Fibroblast of the aortic adventitia (primary cell): ENCODE measurements at regions not wholly inside any gene's neighbourhood (a gene's known extent, or its start where the extent isn't known, plus 50 kb on each side); places are given as distances from the start of the nearest gene placed in this dataset.

Source experiments
- DNase-seq: peaks from one replicate; pipeline ENCODE4 v3.0.0-alpha.2; 2010; ENCODE audit warnings: low read depth
- H3K4me3 ChIP-seq: 2 replicates; pipeline ENCODE4 v1.5.1; 2011; ENCODE audit warnings: low read depth, mild to moderate bottlenecking, control low read depth, low read length, moderate library complexity
- TF ChIP-seq, protein P1 (sequence below): IDR thresholded peaks from 2 replicates; pipeline ENCODE4 v1.5.1; 2011; ENCODE audit warnings: mild to moderate bottlenecking, low read length, control low read depth, inconsistent platforms; ENCODE audit not compliant: insufficient read depth

DNA sequence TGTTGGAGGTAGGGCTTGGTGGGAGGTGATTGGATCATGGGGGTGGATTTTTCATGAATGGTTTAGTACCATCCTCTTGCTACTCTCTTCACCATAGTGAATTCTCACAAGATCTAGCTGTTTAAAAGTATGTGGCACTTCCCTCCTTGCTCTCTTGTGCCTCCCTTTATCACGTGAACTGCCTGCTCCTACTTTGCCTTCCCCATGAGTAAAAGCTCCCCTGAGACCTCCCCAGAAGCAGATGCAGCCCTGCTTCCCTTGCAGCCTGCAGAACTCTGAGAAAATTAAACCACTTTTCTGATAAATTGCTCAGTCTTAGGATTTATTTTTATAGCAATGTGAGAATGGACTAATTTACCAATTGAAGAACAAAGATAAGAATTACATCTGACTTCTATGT is 223.1 kb downstream of the RNF144A start:
- H3K4me3 ChIP-seq = no peak overlapping the region
- TF ChIP-seq, protein P1, sequence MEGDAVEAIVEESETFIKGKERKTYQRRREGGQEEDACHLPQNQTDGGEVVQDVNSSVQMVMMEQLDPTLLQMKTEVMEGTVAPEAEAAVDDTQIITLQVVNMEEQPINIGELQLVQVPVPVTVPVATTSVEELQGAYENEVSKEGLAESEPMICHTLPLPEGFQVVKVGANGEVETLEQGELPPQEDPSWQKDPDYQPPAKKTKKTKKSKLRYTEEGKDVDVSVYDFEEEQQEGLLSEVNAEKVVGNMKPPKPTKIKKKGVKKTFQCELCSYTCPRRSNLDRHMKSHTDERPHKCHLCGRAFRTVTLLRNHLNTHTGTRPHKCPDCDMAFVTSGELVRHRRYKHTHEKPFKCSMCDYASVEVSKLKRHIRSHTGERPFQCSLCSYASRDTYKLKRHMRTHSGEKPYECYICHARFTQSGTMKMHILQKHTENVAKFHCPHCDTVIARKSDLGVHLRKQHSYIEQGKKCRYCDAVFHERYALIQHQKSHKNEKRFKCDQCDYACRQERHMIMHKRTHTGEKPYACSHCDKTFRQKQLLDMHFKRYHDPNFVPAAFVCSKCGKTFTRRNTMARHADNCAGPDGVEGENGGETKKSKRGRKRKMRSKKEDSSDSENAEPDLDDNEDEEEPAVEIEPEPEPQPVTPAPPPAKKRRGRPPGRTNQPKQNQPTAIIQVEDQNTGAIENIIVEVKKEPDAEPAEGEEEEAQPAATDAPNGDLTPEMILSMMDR = no peak
- DNase-seq = no peak

DNA sequence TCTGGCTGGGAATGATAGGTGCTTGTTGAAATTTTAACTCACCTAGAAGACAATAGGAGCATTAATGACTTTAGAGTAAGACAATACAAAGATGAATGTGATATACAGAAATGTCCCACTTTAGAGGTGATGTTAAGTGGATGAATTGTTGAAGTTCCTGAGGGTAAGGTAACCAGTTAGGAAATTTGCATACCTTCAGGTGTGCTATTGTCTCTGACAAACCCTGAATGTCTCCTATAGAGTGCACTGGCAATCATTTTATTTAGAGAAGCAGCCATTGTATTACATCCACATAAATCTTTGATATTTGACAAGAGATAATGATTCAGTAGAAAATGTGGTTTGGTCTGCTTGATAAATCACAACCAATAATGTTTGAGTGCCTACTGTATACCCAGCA is 228.5 kb downstream of the RNF144A start:
- DNase-seq = no peak
- TF ChIP-seq, protein P1 = no peak
- H3K4me3 ChIP-seq = no peak overlapping the region

DNA sequence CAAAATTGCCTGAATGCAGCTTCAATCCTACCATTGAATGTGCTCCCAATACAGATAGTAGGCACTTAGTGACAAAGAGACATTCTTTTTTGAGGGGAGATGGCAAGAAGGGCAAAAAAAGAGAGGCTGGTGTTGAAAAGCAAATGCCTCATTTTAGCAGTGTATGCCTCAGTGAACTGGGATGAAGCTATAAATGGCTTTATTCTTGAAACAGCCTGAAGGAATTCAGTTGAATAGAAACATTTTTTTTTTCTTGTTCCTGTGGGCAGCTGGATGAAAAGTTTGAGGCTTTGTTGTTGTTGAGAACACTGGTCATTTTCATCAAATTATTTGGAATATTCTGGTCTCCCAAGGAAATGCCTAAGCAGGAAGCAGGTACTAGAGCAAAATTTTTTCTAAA is 228.9 kb downstream of the RNF144A start:
- DNase-seq = no peak
- H3K4me3 ChIP-seq = no peak overlapping the region
- TF ChIP-seq, protein P1 = no peak

DNA sequence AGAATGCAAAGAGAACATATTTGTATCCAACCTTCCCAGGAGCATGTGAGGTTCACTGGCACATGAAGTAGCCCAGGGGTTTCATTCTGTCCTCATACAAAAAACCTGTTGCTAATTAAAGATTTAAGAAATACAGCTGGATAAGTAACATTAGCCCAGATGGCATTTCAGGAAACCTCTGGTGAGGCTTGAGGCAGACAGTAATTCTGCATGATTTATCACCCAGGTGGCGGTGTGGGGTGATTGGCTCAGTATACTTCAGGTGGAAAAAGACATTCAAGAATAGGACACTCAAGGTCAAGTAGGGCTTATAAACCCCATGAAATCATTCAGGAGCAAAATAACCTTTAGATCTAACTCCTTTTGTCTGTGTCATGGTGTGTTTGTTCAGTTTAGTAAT is 237.4 kb downstream of the RNF144A start:
- no peak overlapping the region for H3K4me3 ChIP-seq
- no peak for DNase-seq
- TF ChIP-seq, protein P1 = no peak

DNA sequence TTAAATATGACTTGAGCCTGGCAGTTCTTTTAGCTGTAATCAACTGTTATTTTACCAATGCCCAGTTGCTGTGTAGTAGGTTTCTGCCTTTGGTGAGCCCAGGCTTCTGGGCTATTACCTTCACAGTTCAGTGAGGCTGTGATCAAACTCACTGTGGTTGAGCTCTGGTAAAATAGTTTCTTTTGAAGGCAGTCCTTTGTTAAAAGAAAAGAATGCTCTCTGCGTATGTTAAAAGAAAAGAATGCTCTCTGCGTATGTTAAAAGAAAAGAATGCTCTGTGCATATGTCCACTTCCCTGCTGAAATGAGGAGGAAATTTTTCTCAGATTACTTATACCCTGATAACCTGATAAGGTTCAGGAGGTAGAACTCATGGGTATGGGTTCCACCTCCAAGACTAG is 244.3 kb downstream of the RNF144A start:
- TF ChIP-seq, protein P1 = no peak

DNA sequence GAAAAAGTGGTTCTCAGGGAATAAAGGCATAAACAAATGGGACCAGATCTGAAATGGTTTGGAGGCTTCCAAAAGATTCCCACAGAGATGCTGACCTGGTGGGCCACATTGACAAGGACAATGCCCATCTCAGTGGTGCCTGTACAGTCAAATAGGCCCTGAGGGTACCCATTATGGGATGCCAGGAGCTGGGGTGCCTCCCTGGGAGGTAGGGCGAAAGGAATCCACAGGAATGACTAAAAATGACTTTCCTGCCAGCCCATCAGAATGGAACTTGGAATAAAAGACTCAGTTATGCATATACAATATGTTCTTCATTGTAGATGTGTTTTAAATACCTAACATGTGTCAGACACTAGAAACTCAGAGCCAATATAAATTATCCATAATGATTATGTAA is 248.5 kb downstream of the RNF144A start:
- TF ChIP-seq, protein P1 = no peak
- DNase-seq = no peak
- no peak overlapping the region for H3K4me3 ChIP-seq

More for the DNA sequence above, 244.3 kb downstream of the RNF144A start:
- no peak overlapping the region for H3K4me3 ChIP-seq
- DNase-seq = no peak

DNA sequence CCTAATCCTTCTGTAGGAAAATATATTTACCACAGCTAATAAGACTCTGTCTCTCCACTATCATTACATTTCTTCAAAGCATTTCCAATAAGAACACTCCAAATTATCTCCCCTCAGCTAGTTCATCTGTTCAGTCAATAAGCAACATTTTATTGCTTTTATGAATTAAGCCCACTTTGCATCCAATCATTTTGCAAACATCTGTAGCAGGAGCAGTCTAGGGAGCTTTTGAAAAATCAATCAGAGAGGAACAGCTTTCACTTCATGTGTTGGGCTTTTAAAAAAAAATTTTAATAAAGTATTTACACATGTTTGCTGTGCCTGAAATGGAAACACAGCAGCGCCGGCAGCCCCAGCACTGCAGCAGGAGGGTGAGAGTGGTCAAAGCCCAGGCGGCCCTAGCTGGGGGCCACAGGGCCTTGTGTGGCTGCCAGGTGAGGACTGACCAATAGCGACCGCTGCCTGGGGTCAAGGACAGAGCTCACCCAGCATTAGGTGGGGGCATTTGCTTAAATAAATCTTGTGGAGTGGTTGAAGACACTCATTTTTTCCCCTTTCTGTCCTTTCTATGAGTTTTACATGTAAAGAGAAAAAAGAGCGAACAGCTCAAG is 250.7 kb downstream of the RNF144A start:
- DNase-seq = no peak
- TF ChIP-seq, protein P1 = no peak
- H3K4me3 ChIP-seq = no peak overlapping the region
